ENCODE measurements at regions not wholly inside any gene's neighbourhood (a gene's known extent, or its start where the extent isn't known, plus 50 kb on each side); places are given as distances from the start of the nearest gene placed in this dataset.
A peak's percentile ranks its signal among the peaks of the same experiment; 100 is the strongest.

- no peak for DNase-seq (ENCODE audit: low spot score)
These were observed 415.3 kb upstream of the ID2 start for GRCh38 chr2:8266563-8266962.

- DNase-seq (ENCODE audit: low spot score), result no peak
These were observed 414.8 kb upstream of the ID2 start for GRCh38 chr2:8267048-8267447.

GRCh38 chr2:8267721-8268120 is 414.1 kb upstream of the ID2 start:
- DNase-seq (ENCODE audit: low spot score), result no peak

- no peak for DNase-seq (ENCODE audit: low spot score)
These were observed 413.6 kb upstream of the ID2 start for GRCh38 chr2:8268172-8268783.

GRCh38 chr2:8270699-8271098 is 411.2 kb upstream of the ID2 start:
- DNase-seq (ENCODE audit: low spot score), result no peak

GRCh38 chr2:8271461-8271860 is 410.4 kb upstream of the ID2 start:
- no peak for DNase-seq (ENCODE audit: low spot score)

GRCh38 chr2:8276026-8276425 is 405.8 kb upstream of the ID2 start:
- DNase-seq (ENCODE audit: low spot score), result no peak

- no peak for DNase-seq (ENCODE audit: low spot score)
These were observed 403.8 kb upstream of the ID2 start for GRCh38 chr2:8277921-8278571.

- no peak for DNase-seq (ENCODE audit: low spot score)
These were observed 403.0 kb upstream of the ID2 start for GRCh38 chr2:8278709-8279354.

- no peak for DNase-seq (ENCODE audit: low spot score)
These were observed 402.4 kb upstream of the ID2 start for GRCh38 chr2:8279506-8279905.

GRCh38 chr2:8281234-8281633 is 400.6 kb upstream of the ID2 start:
- DNase-seq (ENCODE audit: low spot score), result no peak

- no peak for DNase-seq (ENCODE audit: low spot score)
These were observed 399.7 kb upstream of the ID2 start for GRCh38 chr2:8281950-8282857.

GRCh38 chr2:8282858-8283252 is 399.0 kb upstream of the ID2 start:
- DNase-seq (ENCODE audit: low spot score), result no peak

GRCh38 chr2:8285081-8285480 is 396.8 kb upstream of the ID2 start:
- DNase-seq (ENCODE audit: low spot score), result no peak

- DNase-seq (ENCODE audit: low spot score), result no peak
These were observed 396.0 kb upstream of the ID2 start for GRCh38 chr2:8285898-8286297.

GRCh38 chr2:8288206-8288605 is 393.6 kb upstream of the ID2 start:
- DNase-seq (ENCODE audit: low spot score), result no peak

- no peak for DNase-seq (ENCODE audit: low spot score)
These were observed 392.7 kb upstream of the ID2 start for GRCh38 chr2:8289111-8289510.

- DNase-seq (ENCODE audit: low spot score), result no peak
These were observed 391.0 kb upstream of the ID2 start for GRCh38 chr2:8290771-8291352.

- DNase-seq (ENCODE audit: low spot score), result peak; percentile 89
These were observed 385.6 kb upstream of the ID2 start for GRCh38 chr2:8296306-8296705.

- no peak for DNase-seq (ENCODE audit: low spot score)
These were observed 384.3 kb upstream of the ID2 start for GRCh38 chr2:8297376-8298231.

- DNase-seq (ENCODE audit: low spot score), result peak; percentile 78
These were observed 383.1 kb upstream of the ID2 start for GRCh38 chr2:8298783-8299182.
